ENCODE measurements at regions not wholly inside any gene's neighbourhood (a gene's known extent, or its start where the extent isn't known, plus 50 kb on each side); places are given as distances from the start of the nearest gene placed in this dataset.

DNA sequence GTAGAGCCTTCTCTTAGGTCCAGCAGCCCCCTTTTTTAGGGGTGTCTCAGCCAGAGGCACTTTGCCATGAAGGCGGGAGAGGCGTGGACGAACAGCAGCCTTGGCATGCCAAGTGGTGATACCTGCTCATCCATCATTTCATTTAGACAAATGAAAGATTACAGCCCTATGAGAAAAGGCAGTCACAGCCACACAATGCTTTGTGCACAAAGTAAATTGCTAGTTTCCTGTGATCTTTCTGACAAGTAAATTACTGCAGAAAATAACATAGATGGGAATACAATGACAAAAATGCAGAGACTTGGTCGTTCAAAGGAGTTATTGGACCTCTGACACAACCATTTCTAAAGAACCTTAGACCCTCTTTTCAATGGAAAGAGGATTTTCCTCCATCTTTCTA is 94.9 kb downstream of the RND3 start:
- TF ChIP-seq POLR2A (IDR thresholded peaks at IDR 0.05), result no peak
- TF ChIP-seq, protein P1, sequence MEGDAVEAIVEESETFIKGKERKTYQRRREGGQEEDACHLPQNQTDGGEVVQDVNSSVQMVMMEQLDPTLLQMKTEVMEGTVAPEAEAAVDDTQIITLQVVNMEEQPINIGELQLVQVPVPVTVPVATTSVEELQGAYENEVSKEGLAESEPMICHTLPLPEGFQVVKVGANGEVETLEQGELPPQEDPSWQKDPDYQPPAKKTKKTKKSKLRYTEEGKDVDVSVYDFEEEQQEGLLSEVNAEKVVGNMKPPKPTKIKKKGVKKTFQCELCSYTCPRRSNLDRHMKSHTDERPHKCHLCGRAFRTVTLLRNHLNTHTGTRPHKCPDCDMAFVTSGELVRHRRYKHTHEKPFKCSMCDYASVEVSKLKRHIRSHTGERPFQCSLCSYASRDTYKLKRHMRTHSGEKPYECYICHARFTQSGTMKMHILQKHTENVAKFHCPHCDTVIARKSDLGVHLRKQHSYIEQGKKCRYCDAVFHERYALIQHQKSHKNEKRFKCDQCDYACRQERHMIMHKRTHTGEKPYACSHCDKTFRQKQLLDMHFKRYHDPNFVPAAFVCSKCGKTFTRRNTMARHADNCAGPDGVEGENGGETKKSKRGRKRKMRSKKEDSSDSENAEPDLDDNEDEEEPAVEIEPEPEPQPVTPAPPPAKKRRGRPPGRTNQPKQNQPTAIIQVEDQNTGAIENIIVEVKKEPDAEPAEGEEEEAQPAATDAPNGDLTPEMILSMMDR (IDR thresholded peaks at IDR 0.05), result no peak
